ENCODE measurements at regions not wholly inside any gene's neighbourhood (a gene's known extent, or its start where the extent isn't known, plus 50 kb on each side); places are given as distances from the start of the nearest gene placed in this dataset.
"Not testable (repeated sequence)": the region's sequence is repeated elsewhere in the genome, so short reads cannot be mapped to it uniquely, and the experiment has no call there.

DNA sequence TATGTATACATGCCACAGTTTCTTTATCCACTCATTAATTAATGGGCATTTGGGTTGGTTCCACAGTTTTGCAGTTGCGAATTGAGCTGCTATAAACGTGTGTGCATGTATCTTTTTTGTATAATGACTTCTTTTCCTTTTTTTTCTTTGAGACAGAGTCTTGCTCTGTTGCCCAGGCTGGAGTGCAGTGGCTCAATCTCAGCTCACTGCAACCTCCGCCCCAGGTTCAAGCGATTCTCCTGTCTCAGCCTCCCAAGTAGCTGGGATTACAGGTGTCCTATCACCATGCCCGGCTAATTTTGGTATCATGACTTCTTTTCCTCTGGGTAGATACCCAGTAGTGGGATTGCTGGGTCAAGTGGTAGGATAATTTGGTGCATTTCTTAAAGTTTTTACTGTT, 211.4 kb downstream of the BCAS1 start:
- not testable (repeated sequence) for TF ChIP-seq EZH2 (IDR thresholded peaks at IDR 0.05; ENCODE audit: insufficient read depth, poor library complexity, severe bottlenecking); EZH2phosphoT487 (IDR thresholded peaks at IDR 0.05; ENCODE audit: insufficient read depth, low read depth)
